HPDE6-E6E7 (cell line): ENCODE measurements at regions not wholly inside any gene's neighbourhood (a gene's known extent, or its start where the extent isn't known, plus 50 kb on each side); places are given as distances from the start of the nearest gene placed in this dataset.
"Not testable (repeated sequence)": the region's sequence is repeated elsewhere in the genome, so short reads cannot be mapped to it uniquely, and the experiment has no call there.

ENCODE experiments used
- DNase-seq: peaks from one replicate; pipeline ENCODE4 v3.0.0; 2011; ENCODE audit warnings: missing footprints; ENCODE audit errors: extremely low spot score

DNA sequence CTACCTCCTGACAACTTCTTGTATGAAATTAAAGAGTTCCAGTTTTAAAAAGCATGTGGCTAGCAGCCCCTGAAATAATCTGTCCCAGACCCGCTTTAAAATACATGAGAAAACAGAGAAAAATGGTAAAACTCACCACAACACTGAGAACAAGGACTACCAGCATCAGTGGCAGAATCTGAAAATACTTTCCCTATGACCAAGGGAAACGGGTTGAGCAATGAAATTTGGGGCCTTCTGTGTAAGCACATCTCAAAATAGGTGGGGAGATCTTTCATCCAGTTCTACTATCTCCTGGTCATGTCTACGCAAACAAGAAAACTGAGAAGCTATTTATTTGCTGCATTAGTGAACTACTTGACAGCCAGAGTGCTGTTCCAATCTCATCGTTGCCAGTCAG lies 172.3 kb downstream of the LNPK start:
- no peak for DNase-seq

DNA sequence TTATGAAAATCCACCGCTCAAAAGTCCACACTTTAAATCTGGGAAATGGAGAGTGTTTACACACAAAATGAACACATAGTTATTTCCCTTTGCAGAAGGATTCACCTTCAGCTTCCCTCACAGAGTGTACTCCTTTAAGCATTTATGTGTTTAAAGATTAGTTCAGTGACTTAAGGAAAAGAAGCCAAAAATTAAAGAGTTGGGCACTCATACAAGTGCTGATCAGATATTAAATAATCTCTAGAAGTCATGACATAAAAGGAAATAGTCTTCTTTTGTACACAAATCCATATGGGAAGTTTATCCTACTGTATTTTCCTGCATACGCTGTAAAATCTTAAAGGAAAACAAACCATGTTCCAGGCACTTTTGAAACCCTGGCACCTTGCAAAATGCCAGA lies 174.2 kb downstream of the LNPK start:
- no peak for DNase-seq

DNA sequence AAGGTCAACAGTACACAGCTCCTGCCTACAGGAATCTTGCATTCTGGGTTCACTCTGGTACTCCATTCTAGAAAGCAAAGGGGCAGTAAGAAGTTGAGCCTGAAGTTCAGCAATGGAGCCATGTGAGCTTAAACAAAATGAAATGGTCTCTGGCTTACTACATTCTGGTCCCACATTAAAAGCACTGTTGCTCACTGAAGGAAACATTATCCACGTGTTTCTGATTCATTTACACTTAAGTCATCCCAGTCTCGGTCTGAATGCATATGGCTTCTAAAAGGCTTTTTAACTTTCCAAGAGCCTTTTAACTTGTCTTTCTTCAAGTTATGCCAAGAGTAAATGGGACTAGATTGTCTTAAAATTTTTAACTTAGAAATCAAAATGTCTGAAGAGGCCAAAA lies 177.8 kb downstream of the LNPK start:
- no peak for DNase-seq

DNA sequence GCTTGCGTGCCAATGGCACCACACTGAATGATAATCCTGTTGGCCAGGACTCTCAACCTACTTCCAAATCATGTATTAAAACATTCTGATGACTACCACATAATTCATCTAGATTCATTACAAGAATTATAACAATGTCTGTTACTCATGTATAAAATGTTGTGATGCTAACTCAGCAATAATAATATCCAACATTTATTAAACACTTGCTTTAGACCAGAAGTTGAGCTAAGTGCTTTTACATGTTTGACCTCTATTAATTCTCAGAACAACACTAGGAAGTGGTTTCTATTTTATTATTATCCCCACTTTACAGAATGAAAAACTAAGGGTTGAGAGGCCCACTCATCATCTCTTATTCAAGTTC lies 178.4 kb downstream of the LNPK start:
- no peak for DNase-seq

- DNase-seq = no peak
Observed at GRCh38 chr2:175823002-175823706, 178.9 kb downstream of the LNPK start.

DNA sequence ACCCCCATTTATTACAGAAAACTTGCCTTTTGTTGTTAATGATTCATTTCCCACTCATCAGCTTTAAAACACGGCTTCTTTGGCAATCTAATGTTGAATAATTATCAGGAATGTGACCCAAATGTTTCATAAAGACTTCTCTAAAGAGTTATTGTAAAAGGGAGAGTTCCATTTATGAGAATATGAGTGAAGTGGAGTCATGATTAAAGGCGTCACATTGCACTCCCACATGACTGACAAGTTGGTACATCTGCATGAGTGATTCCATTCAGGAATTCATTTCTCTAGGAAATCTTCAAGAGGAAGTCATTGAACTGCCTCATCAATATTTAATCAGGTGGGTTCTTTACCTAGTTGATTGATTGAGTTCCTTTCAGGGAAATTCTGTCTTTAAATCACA lies 184.8 kb downstream of the LNPK start:
- DNase-seq = peak; percentile 14

DNA sequence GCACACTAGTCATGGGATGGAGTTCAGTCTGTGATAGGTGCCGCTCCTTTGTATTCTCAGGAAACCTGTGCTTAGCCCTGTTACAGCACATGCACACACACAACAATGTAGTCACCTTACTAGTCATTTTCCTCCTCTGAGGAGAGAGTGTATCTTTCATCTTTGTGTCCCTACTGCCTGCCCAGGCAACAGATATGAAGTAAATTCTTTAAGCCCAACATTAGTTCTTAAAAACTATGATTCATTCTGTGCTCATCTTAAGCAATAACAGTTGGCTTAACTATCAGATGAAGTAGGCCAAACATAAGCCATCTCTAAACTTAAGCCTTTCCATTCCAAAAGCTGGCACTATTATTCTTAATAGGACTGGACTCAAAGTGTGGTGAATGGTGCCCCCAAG lies 186.5 kb downstream of the LNPK start:
- DNase-seq = no peak

GRCh38 chr2:175811971-175812370 lies 190.1 kb downstream of the LNPK start:
- no peak for DNase-seq

DNA sequence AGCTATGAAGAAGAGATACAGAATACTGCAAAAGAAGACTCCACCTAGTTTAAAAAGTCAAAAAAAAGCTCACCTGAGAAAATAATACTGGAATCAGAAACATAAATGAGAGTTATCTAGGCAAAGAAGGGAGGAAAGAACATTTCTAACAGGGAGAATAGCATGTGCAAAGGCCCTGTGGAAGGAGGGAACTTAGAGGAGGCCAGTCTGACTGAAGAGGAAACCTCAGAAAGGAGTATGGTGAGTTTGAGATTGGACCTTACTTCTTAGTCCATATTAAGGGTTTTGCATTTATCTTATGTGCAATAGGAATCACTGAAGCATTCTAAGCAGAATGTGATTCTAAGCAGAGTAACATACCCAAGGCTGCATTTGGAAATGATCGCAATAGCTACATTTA lies 193.2 kb downstream of the LNPK start:
- no peak for DNase-seq

DNA sequence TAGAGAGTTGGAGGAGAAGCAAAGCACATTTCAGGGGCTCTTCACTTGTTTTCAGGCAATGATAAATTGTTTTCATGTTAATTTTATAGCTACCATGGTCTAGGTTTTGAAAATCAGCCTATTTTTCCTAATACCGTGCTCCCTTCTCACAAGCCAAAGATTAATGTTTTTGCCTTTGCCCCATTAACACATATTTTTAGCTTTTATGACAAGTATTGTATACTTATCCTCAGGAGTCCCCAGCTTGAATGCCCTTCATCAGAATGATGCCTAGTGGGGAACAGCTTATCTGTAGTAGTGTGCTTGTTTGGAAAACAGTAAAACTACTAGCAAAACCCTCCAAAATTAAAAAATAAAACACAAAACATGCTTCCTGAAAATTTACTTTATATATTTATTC lies 194.0 kb downstream of the LNPK start:
- no peak for DNase-seq

DNA sequence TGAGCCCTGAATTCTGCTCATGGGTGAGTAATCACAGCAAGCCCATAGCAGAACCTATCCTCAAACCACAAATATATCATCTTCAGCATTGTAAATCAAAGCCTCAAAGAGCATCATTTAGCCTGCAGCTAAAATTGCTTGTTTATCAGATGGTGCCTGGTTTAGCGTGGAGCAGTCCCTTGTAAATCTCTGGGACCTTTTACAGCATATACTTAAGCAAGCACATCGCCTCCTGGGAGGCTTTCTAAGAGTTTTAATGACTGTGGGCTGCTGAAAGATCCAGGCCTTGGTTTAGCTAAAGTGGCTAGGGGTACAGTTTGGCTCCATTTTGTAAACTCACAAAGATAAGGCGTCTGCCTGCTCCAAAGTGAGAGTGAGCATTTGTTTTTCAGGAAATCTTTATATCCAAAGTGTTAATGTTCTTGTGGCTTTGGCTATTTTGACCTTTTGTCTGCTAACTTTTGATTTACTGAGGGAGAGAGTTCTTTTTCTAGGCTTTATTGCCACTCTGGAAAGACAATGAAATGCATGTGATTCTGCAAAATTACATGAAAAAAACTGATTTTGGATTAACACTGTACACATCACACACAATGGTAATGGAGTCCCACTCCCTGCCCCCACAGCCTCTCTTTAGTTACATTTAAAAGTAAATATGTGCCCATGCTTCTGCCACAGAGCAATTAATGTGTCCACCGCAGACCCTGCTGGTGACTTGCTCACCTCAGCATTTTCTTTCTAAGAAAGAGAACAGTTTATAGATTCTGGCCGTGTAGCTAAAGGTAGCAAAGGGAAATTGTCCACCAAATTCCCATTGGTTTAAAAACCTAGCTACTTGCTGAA lies 194.8 kb downstream of the LNPK start:
- DNase-seq = no peak

- no peak for DNase-seq
Observed at GRCh38 chr2:175806570-175806969, 195.5 kb downstream of the LNPK start.

DNA sequence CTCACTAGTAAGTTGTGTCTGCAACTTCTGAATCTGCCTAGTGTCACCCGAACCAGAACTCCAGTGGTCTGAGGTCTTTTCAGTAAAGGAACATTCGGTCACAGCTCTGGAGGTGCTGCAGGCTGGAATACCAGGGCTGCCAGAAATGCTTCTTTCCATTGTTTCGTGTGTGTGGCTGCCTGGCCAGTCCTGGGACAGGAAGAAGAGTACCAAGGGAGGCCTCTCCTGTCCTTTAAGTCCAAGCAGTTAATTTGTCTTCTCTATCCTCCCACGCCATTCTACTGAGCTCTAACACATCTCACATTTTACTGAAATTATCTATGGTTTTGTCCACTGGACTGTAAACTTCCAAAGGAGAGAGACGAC lies 196.0 kb downstream of the LNPK start:
- DNase-seq = no peak

- no peak for DNase-seq
Observed at GRCh38 chr2:175805442-175806124, 196.5 kb downstream of the LNPK start.

GRCh38 chr2:175804122-175804521 lies 197.9 kb downstream of the LNPK start:
- no peak for DNase-seq

DNA sequence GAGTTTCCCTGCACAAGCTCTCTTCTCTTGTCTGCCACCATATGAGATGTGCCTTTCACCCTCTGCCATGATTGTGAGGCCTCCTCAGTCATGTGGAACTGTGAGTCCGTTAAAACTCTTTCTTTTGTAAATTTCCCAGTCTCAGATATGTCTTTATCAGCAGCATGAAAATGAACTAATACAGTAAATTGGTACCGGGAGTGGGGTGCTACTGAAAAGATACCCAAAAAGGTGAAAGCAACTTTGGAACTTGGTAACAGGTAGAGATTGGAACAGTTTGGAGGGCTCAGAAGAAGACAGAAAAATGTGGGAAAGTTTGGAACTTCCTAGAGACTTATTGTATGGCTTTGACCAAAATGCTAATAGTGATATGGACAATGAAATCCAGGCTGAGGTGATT lies 205.6 kb downstream of the LNPK start:
- not testable (repeated sequence) for DNase-seq

DNA sequence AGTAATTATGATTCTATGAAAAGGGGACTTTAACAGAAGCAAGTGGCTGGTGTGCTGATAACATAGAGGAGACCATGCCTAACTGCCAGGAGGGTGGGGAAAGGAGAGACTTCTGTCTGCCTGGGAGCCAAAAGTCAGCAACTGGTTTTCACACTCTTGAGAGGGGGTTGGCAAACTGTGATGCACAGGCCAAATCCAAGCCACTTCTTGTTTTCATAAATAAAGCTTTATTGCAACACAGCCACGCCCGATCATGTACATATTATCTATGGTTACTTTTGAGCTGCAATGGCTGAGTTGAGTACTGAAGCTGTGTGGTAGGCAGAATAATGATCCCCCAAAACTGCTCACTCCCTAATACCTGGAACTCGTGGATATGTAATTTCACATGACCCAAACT lies 208.4 kb downstream of the LNPK start:
- no peak for DNase-seq

DNA sequence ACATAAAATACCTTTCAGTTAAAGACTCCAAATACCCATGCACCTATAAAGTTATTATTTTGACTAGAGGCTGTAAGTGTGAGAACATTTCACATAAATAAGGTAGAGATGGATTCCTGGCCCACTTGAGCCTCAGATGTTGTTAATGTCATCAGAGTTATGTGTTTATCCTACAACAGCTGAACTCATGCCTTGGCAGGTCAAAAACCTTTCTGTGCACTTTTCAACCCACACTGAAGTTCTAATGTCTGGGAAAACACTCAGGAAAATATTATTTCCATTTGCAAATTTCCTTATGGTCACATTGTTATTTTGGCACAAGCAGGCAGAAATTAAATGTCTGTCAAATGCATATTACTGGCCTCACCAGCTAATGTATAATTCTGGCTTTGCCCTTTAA lies 209.2 kb downstream of the LNPK start:
- DNase-seq = no peak

GRCh38 chr2:175792199-175792598 lies 209.9 kb downstream of the LNPK start:
- DNase-seq = no peak

GRCh38 chr2:175786471-175787124 lies 215.5 kb downstream of the LNPK start:
- DNase-seq = no peak

GRCh38 chr2:175777337-175777736 lies 224.7 kb downstream of the LNPK start:
- DNase-seq = not testable (repeated sequence)

DNA sequence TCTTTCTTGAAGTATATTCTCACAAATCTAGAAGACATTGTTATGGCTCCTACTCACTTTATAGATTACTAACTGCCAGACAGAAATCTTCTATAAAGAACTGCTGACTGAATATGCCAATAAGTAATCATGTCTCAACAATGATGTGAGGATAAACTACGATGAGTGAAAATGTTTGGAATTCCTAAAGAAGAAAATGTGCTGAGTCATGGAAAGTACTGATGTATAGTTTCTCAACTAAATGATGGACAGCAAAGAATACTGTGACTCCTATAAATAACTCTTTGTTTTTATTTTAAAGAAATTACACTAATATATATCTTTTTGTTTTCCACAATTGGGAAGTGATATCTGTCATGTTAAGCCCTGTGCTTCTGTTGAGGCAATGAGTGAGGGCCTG lies 232.9 kb downstream of the LNPK start:
- DNase-seq = no peak
